GOT3 (cell line): ENCODE measurements at regions not wholly inside any gene's neighbourhood (a gene's known extent, or its start where the extent isn't known, plus 50 kb on each side); places are given as distances from the start of the nearest gene placed in this dataset.
"Not testable (repeated sequence)": the region's sequence is repeated elsewhere in the genome, so short reads cannot be mapped to it uniquely, and the experiment has no call there.

Experiments
- DNase-seq: peaks from one replicate; lab custom pipeline; 2025; ENCODE audit warnings: mixed read lengths; lab: John Stamatoyannopoulos, UW

DNA sequence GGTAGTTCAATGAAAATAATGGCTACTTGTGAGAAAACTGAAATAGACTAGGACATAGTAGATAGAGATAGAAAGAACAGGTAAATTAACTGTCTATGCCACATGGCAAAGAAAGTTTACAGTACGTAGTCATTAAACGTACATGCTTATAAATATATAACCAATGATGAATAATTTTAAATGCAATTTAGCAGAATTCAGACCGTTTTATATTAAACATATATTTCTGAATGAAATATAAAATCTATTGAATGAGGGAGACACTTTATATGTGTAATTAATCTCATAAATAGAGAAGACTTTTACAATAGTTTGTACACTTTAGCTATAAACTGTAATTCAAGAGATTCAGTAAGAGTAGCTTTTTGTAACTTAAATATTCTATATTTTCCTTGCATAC, 124.4 kb upstream of the VPREB1 start:
- no peak for DNase-seq

DNA sequence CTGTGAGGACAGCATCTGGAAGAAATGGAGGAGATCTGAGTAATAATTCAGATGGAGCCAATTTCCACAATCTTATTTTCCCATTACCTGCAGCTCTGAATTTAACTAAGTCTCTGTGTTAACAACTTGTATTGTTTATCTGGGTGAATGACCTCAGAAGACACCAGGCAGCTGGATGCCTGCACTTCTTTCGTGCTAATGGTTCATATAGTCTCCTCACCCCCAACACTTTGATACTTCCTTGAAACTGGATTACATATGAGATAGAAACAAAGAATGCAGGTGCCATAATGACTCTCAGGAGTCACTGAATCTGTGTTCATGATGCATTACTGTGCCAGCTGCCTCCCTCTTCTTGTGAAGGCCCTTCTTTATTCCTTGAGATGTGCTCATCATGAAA, 125.6 kb upstream of the VPREB1 start:
- DNase-seq, result no peak

DNA sequence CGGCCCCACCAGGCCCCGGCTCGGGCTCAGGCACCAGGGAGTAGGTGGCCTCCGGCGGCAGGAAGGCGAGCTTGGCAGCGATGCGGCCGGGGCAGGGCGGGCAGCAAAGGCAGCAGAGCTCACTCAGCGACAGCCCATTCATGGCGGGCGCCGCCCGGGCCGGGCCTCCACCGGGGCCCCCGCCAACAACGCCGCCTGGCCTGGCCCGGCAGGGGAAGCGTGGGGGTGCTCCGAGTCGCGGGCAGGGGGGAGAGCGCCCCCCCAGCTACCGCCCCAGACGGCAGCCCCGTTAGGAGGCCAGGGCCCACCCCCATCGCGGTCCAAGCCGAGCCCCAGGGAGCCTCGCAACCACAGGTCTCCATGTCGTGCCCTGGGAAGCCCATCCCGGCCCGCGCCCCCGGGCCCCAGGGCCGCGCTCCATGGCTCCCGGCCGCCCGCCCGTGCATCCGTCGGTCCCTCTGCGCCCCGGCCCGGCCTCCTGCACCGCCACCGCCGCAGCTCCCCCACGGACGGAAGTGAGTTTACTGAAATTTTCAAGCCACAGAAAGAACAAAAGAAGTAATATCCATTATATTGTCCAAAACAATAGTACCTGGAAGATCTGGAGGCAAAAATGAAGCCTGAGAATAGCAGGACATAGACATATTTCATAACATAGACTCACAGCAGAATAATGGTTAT, 126.6 kb upstream of the VPREB1 start:
- not testable (repeated sequence) for DNase-seq

DNA sequence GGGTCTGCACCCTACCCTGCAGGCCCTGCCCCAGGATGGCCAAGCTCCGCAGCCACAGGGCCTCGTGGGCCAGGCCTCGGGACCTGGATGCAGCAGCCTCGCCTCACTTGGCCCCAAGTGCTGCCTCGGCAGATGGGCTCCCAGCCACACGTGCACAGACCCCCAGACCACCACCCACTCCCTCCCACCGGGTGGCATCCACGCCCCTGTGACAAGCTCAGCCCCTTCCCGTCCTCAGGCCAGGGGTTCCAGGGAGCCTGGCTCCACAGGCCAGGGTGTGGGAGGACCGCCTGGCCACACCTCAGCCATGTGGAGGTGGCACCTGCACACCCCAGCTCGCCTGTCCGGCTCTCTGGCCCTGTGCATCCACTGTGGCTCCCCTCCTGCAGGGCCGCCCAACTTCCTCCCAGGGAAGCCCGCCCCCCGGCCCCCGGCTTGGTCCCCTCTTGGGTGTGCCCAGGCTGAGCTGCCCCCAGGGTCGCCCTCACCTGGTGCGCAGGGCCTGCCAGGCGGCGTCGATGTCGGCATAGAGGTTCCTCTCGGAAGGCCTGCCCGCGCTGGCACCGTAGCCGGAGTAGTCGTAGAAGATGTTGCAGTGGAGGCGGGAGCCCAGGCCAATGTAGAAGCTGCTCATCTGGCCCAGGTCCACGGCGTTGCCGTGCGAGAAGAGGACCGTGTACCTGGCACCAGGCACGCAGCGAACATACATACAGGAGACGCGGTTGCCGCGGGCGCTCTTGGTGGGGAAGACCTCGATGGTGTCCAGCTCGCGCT, 127.4 kb upstream of the VPREB1 start:
- DNase-seq, result not testable (repeated sequence)

DNA sequence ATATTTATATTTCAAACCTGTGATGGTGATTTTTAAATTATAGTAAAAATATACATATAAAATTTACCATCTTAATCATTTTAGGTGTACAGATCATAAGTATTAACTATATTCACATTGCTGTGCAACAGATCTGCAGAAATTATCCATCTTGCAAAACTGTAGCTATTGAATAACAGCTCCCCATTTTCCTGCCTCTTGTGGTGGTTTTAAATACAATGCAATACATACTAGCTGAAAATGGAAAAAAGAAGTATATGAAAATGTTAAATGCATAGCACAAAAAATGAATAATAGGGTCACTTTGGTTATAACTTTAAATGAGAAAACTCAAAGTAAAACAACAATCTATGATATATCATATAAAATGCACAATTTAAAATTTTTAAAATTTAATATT, 130.9 kb upstream of the VPREB1 start:
- no peak for DNase-seq

DNA sequence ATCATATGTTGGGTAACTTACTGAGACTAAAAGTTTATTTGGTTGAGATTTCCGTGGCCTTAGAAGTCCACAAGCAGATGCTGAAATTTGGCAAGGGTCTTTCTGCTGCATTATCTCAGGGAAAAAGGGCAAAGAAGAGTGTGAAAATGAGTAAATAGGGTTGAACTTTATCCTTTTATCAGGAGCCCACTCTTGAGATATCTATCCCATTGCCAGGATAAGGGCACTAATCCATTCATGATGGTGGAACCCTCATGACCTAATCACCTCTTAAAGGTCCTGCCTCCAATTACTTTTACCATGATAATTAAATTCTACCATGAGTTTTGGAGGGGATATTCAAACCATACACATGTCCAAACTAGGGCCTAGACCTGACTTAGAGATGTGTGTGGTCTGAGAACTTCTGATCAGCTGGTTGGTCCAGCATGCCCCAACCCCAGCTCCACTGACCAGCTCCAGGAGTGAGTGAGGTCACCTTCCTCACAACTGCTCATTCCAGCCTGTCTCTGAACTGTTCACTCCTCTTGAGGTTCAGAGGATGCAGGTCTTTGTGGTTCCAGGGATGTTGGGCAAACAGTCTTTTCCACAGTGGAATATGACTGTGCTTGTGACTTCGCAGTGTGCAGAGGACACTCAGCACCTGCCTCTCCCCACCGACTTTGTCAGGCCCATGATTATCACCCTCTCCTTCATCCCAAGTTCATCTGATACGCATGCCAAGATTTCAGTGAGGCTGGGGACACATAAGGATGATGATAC, 130.1 kb upstream of the TOP3B start:
- DNase-seq, result no peak

DNA sequence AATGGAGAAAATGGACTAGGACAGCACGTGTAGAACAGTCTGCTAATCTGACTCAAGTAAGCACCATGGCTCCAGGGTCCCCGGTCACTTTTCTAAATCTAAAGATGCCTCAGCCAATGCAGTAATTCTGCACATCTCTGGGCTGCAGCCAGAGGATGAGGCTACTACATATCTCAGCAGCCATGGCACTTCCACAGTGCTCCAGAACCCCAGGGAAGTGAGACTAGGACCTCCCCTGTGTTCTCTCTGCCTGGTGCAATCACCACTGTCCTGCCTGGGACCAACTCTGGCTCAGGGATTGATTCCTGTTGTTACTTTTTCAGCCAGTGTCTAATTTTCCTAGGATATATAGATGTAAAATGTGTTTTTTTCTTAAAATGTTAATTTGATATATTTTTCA, 129.4 kb upstream of the TOP3B start:
- DNase-seq, result no peak

DNA sequence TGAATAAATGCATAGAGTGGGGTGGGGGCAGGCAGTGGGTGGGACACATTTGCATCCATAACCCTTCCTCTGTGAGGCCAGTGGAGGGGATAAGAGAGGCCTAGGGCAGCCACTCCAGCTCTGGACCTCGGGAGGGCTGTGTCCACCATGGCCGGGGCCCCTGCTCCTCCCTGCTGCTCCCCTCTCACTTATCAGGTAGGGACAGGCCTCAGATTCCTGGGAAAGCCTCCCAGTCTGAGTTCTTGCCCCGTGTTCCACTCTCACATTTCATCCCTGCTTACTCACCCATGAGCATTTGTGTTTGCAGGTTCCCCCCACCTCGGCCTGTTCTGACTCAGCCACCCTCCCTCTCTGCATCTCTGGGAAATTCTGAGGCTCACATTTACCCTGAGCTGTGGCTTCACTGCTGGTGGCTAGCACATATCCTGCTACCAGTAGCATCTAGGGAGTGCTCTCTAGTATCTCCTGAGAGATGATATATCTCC, 128.7 kb upstream of the TOP3B start:
- DNase-seq, result no peak

DNA sequence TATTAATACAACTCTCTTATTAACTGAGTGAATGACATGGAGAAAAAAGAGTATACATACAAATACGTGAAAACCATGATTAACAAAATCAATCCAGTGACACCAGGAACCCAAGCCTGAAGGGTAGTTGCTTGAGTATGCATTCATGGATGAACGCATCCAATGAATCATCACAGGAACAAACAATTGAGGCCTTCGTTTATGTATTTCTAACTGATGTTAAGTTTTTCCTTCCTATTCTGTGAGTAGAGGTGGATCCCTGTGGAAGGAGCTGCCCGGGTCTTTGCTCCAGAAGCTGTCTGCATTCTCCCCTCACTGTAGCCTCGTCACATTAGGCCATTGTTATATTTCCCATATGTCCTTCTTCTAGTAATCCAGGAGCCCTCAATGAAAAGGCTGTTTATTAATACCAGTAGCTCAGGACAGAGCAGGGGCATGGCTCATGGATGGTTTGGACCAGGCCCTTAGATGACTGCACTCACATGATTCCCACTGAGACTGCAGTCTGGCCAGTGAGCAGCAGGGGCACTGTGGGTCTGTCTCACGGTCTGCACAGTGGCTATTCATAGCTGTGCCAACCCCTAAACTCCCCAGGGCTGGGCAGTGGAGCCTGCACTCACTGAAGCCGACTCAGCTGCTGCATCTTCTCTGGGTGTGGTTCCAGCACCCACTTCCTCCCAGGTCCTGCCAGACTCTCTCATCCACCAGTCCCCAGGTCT, 128.1 kb upstream of the TOP3B start:
- peak; percentile 19 for DNase-seq

DNA sequence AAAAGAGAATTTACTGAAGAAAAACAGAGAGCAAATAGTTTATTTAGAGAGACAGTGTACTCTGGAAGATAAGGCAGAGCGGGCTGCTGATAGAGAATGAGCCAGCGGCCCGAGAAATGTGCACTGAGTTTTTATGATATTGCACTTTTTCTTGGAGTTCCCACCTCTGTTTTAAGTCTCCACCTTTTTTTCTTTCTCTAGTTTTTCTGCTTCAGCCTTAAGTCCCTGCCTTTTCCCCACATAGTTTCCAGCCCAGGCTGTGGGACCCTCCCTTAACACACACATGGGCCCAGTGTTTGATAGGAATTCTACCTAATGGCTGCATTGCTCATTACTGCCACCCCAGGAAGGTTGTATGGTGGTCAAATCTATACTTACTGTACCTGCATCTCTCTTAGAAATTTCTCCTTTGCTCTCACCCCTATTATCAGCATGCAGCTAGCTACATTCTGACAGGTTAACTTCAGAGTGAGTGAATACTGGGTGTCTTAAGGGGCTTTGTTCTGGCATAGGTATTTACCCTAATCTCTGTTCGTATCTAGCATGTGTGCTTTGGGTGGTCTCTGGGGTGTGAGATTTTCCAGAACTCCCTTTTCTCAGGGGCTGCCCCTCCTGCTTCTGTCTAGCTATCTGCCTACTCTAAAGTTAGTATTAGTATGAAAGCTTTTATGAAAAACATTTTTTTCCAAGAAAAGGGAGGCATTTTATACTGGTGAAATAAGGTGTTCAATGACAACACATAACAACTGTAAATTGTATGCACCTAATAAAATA, 127.3 kb upstream of the TOP3B start:
- DNase-seq, result no peak

DNA sequence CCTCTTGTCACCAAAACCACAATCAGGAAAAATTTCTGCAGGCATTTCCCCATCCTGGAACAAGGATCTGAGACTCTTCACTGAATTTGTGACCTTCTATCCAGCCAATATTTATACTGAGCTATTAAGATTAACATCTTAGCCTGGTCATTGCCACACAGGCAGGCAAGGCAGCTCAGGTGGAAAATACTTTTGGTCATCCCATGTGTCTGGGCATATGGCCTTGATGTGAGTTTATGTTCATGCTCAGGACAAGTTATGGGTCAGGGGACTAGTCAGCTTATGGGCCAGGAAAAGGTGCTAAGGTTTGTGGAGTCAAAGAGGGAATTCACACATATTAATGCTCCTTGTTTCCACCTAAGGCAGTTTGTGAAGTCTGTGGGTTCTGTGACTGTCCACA, 124.3 kb upstream of the TOP3B start:
- DNase-seq, result no peak

DNA sequence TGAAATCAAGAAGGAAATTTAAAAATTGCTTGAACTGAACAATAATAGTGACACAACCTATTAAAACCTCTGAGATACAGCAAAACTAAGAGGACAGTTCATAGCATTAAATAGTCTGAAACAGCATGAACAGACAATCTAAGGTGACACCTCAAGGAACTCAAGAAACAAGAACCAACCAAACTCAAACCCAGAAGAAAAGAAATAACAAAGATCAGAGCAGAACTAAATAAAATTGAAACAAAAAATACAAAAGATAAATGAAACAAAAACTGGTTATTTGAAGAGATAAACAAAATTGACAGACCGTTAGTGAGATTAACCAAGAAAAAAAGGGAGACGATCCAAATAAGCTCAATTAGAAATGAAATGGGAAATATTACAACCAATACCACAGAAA, 122.8 kb upstream of the TOP3B start:
- DNase-seq, result no peak

DNA sequence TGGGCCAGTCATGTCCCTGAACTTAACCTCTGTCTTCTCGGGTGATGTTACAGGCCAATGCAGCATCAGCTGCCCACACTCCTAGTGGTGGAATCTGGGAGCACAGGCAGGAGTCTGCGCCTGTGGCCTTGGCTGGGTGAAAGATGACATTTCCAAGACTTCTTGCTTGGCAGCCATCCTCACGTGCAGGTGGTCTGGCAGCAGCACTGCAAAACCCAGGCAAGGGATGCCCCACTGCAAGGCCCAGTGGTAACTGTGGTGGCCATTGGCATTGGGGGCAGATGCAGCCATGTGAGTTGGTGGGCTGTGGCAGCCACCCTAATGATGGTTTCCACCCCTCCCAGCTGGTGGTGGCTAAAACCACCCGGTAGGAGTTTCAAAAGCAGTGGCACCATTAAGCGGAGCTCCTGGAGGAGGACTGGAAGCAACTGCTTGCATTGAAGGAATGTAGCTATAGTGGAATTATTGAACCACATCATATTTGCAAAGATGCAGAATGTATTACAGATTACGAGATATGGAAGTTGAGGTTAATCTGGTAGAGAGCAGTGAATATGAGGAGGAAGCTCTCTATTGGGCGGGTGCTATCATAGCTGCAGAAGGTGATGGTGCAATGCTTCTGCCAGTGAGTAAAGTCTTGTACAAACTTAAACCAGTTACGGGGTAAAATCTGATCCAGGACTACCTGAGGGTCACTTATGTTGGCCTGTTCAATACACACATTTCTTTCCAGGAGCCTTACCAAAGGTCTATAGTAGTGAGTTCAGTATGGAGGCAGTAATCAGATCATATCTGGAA, 120.7 kb upstream of the TOP3B start:
- no peak for DNase-seq

DNA sequence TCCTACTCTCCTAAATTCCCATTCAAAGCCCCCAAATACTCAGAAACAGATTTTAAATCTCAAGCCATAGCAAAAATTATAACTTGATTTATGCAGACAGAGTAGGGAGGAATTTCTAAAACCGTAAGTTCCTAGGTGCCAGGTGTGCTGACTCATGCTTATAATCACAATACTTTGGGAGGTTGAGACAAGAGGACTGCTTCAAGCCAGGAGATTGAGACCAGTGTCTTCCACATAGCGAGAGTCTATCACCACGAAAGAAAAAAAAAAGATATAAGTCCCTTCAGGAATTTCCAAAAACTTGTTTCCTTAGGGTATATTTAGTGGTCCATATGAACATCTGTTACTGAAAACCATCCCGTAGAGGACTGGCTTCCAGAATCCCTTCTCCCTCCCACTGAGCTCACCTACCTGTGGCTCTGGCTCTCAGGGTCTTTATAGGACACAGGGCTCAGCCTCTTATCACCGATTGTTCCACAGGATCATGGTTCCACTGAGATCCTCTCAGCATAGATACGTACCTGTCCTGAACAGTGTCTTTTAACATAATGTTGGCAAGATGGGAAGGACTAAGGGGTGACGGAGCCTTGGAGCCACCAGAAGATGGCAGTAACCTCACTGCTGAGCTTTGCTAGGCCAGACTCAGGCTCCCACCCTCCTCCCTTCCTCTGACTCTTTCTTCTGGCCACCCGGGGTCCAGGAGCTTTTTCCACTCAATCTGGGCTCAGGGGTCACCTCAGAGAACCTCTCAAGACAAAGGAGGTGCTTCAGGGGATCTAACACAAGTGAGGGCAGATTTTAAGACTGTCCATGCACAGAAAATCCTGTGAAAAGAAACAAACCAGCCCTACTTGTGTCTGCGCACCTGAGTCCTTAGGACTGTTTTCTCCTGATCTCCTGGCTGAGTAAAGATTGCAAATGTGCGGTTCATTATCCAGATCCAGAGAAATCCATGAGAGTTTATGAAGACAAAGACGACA, 117.5 kb upstream of the TOP3B start:
- DNase-seq, result no peak

DNA sequence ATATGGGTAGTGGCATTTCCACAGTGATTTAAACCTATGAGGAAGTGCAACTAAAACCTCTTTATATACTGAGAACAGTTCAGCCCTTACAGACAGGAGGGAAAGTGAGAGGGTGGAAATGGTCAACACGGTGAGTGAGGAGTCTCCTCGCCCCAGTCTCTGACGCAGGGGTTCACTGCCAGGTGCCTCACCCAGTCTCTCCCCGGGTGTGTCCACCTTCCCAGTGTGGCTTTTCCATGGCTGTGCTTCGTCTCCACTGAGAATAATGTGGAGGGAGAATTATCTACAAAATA, 116.6 kb upstream of the TOP3B start:
- DNase-seq, result no peak

DNA sequence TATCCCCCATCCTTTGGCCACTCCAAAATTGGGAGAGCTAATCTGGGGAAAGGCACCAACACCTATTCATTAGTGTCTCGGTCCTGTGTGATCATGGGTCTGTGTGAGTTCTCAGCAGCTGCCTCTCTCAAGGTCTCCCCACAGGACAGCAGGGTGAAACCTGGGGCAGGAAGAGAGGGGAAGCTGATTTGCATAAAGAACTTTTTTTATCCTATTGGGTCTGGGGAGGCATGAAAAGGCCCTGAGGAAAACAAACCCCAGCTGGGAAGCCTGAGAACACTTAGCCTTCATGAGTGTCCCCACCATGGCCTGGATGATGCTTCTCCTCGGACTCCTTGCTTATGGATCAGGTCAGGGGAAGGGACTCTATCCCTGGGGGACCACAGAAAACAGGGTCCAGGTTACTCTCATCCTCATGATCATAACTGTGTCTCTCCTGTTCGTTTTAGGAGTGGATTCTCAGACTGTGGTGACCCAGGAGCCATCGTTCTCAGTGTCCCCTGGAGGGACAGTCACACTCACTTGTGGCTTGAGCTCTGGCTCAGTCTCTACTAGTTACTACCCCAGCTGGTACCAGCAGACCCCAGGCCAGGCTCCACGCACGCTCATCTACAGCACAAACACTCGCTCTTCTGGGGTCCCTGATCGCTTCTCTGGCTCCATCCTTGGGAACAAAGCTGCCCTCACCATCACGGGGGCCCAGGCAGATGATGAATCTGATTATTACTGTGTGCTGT, 116.0 kb upstream of the TOP3B start:
- DNase-seq, result no peak

DNA sequence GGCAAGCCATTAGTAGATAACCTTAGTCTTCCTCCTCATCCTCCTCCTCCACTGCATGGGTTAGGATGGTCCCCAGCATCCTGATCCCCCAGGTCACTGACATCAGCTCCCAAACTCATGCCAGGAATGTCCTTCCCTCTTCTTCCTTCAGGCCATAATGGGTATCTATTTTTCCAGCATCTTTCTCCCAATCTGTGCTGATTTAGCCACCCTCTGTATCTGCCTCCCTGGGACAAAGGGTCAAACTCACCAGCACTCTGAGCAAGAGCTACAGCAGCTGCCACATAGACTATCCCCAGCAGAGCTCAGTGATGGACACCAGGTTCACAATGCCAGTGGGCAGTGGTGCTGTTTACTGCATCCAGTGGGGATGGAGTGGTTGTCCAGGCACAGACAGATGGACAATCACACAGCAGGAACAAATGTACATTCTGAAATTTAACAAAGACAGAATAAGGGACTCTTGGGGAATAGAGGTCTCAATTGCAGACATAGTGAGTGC, 115.2 kb upstream of the TOP3B start:
- no peak for DNase-seq

DNA sequence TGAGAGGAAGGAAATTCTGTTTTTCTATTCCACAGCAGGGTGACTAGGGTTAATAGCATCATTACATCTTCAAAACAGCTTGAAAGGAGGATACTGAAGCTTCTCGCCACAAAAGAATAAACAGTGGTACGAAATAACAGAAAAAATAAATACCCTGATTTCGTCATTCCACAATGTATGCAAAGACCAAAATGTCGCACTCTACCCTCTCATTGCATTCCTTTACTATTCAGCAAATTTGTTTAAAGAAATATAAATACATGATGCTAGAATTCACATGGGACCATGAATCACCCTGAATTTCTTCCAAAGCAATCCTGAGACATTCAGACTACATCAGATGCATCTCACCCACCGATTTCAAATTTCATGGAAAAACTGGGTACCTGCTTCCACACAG, 112.3 kb upstream of the TOP3B start:
- DNase-seq, result no peak

DNA sequence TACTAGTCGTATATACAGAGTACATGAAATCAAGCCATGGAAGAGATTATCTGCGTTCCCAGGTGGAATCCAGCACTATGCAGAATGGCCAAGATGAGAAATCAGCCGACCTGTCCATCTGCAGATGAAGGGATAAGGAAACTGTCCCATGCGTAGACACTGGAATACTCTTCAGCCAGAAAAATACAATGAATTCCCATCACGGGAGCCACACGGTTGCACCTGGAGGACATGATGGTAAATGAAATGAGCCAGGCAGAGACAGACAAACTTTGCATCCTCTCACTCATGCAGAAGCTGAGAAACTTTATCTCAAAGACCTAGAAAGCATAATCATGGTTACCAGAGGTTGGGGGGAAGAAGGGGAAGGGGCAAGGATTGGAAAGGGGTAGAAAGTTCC, 111.9 kb upstream of the TOP3B start:
- DNase-seq, result no peak
